OCI-LY1 (cell line): ENCODE measurements at regions not wholly inside any gene's neighbourhood (a gene's known extent, or its start where the extent isn't known, plus 50 kb on each side); places are given as distances from the start of the nearest gene placed in this dataset.

ENCODE experiments used
- H2AFZ ChIP-seq: fragments of 200-600 bp; sonication (generic), shearing (Covaris generic); 2 replicates; pipeline ENCODE4 v1.6.0; 2014; ENCODE audit warnings: antibody characterized with exemption, mild to moderate bottlenecking, low read length
- H3F3A ChIP-seq: fragments of 200-600 bp; sonication (generic), shearing (Covaris generic); 2 replicates; pipeline ENCODE4 v1.6.0; 2014; ENCODE audit warnings: mild to moderate bottlenecking, antibody characterized with exemption, low read length, moderate library complexity; ENCODE audit not compliant: insufficient read depth
- H3K27ac ChIP-seq: fragments of 200-600 bp; sonication (generic); 2 replicates; pipeline ENCODE4 v1.5.1; 2014; ENCODE audit warnings: low read length, mixed run types, mild to moderate bottlenecking, low read depth; ENCODE audit not compliant: poor library complexity, severe bottlenecking
- H3K27me3 ChIP-seq: fragments of 200-600 bp; sonication (generic); 2 replicates; pipeline ENCODE4 v1.6.0; 2014; ENCODE audit warnings: antibody characterized with exemption, mild to moderate bottlenecking, low read length, moderate library complexity; ENCODE audit not compliant: insufficient read depth
- H3K36me3 ChIP-seq: fragments of 200-600 bp; sonication (generic); 2 replicates; pipeline ENCODE4 v1.6.1; 2014; ENCODE audit warnings: mild to moderate bottlenecking, antibody characterized with exemption, low read length, moderate library complexity, mixed read lengths; ENCODE audit not compliant: insufficient read depth
- H3K4me1 ChIP-seq: fragments of 200-600 bp; sonication (generic); 2 replicates; pipeline ENCODE4 v1.5.1; 2014; ENCODE audit warnings: mild to moderate bottlenecking, low read length, moderate library complexity; ENCODE audit not compliant: insufficient read depth, severe bottlenecking
- H3K4me2 ChIP-seq: fragments of 200-600 bp; sonication (generic), shearing (Covaris generic); 2 replicates; pipeline ENCODE4 v1.6.1; 2014; ENCODE audit warnings: low read length
- H3K4me3 ChIP-seq: fragments of 200-600 bp; sonication (generic); 2 replicates; pipeline ENCODE4 v1.5.1; 2014; ENCODE audit warnings: low read length, low read depth, mild to moderate bottlenecking, mixed read lengths; ENCODE audit not compliant: poor library complexity, severe bottlenecking
- H3K79me2 ChIP-seq: fragments of 200-600 bp; shearing (Covaris generic); 2 replicates; pipeline ENCODE4 v1.6.1; 2016; ENCODE audit warnings: mixed run types, low read length, mixed read lengths; ENCODE audit not compliant: insufficient read depth
- H3K9ac ChIP-seq: fragments of 200-600 bp; sonication (generic), shearing (Covaris generic); 2 replicates; pipeline ENCODE4 v1.6.1; 2014; ENCODE audit warnings: mild to moderate bottlenecking, low read length, mixed read lengths
- H3K9me2 ChIP-seq: fragments of 200-600 bp; sonication (generic), shearing (Covaris generic); 2 replicates; pipeline ENCODE4 v1.6.1; 2014; ENCODE audit warnings: low read depth, mild to moderate bottlenecking, low read length, mixed read lengths
- H3K9me3 ChIP-seq: fragments of 200-600 bp; shearing (Covaris generic); 2 replicates; pipeline ENCODE4 v1.6.1; 2014; ENCODE audit warnings: low read length, mixed read lengths
- H4K20me1 ChIP-seq: fragments of 200-600 bp; sonication (generic), shearing (Covaris generic); 2 replicates; pipeline ENCODE4 v1.6.0; 2016; ENCODE audit warnings: mild to moderate bottlenecking, low read length; ENCODE audit not compliant: insufficient read depth
- EZH2 ChIP-seq: fragments of 200-600 bp; sonication (generic), shearing (Covaris generic); IDR thresholded peaks from 2 replicates; pipeline ENCODE4 v1.8.0; 2017; ENCODE audit warnings: borderline replicate concordance, mixed run types, mild to moderate bottlenecking, antibody characterized with exemption, low read length, moderate library complexity, mixed read lengths
- TF ChIP-seq, protein P1 (sequence below): fragments of 200-600 bp; sonication (generic), shearing (Covaris generic); IDR thresholded peaks from 2 replicates; pipeline ENCODE4 v1.5.1; 2017; ENCODE audit warnings: mild to moderate bottlenecking, antibody characterized with exemption, low read length, moderate library complexity, mixed read lengths

DNA sequence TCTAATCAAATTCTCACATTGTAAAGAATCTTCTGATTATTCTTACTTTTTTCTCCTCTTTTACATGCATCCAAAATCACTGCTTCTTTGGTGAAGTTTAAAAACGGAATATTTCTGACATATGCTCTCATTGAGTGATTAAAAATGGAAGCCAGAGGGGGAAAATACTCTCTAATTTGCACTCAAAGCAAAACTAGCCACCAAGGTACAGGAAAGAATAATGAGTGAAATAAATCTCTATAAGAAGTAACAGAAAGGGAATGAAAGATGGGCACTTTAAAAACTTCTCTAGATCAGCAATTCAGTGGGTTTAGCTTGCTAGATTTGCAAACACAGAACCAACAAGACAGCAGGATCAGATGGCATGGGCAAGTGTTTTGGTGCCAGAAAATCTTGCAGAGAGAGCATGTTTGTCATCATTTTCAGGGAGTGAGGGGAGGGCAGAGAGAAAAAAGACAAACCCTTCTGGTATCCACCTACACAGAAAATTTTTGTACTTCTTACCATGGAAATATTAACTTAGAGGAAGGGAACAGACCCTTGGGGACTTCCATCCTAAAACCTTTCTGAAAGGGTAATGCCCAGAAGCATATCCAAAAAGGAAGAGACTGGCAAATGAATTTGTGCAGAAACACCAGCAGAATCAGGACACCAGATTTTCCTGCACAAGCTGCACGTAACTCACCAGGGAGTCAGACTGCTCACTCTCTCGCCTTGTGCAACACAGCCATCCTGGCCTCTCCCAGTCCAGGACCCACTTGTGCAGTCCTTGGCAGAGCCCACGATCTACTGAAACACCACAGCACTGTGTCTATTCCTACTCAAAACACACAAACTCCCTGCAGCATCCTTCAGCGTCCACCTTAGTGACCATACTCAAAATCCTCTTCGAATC lies 270.2 kb upstream of the PRDM1 start:
- no peak overlapping the region for H3K4me2 ChIP-seq
- H3K27ac ChIP-seq = no peak overlapping the region
- H3K79me2 ChIP-seq = no peaks in the 10 kb centered on the region
- no peak for TF ChIP-seq EZH2
- TF ChIP-seq, protein P1, sequence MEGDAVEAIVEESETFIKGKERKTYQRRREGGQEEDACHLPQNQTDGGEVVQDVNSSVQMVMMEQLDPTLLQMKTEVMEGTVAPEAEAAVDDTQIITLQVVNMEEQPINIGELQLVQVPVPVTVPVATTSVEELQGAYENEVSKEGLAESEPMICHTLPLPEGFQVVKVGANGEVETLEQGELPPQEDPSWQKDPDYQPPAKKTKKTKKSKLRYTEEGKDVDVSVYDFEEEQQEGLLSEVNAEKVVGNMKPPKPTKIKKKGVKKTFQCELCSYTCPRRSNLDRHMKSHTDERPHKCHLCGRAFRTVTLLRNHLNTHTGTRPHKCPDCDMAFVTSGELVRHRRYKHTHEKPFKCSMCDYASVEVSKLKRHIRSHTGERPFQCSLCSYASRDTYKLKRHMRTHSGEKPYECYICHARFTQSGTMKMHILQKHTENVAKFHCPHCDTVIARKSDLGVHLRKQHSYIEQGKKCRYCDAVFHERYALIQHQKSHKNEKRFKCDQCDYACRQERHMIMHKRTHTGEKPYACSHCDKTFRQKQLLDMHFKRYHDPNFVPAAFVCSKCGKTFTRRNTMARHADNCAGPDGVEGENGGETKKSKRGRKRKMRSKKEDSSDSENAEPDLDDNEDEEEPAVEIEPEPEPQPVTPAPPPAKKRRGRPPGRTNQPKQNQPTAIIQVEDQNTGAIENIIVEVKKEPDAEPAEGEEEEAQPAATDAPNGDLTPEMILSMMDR = no peak
- H3K9me3 ChIP-seq = no peaks in the 10 kb centered on the region
- H3K27me3 ChIP-seq = no peaks in the 10 kb centered on the region
- no peaks in the 10 kb centered on the region for H3F3A ChIP-seq
- no peak overlapping the region for H2AFZ ChIP-seq
- no peaks in the 10 kb centered on the region for H4K20me1 ChIP-seq
- H3K9me2 ChIP-seq = no peaks in the 10 kb centered on the region
- no peaks in the 10 kb centered on the region for H3K36me3 ChIP-seq
- H3K4me3 ChIP-seq = no peak overlapping the region
- H3K4me1 ChIP-seq = no peaks in the 10 kb centered on the region
- H3K9ac ChIP-seq = no peak overlapping the region

DNA sequence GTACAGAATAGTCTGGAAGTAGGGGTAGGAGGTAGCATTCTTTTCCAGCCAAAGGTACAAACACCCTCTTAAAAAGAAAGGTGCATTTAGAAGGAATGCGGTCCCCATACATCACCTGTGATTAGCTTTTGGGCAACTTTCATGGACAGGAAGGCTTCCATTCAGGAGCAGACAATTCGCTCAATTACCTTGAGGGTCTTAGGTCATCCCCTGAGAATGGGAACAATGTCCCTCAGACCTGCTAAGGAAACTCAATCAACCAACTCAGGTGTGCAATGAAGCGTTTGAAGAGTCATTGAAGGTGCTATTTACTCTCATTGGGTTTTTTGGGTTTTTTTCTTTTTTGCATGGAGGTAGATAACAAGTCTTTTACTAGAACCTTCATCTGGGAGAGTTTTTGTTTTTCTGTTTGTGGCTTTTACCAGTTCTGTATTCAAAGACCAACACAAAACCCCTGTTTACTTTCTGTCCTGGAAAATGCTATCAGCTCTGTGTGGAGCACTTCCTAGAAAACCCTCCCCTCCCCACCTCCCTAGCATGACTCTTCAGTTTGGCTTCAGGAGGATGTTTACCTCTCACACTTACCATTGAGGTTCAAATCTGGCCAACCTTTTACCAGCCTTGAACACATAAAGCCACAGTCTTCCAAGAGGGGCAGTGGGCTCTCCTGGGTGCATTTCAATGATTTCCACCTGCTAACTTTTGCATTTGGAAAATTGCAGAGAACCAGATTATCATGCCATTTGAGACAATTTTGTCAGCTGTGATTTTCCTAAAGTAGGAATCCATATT lies 271.2 kb upstream of the PRDM1 start:
- H3K4me1 ChIP-seq = no peaks in the 10 kb centered on the region
- no peak overlapping the region for H3K27ac ChIP-seq
- H3K79me2 ChIP-seq = no peaks in the 10 kb centered on the region
- TF ChIP-seq, protein P1 = no peak
- no peak for TF ChIP-seq EZH2
- no peak overlapping the region for H3K9ac ChIP-seq
- no peaks in the 10 kb centered on the region for H3F3A ChIP-seq
- H4K20me1 ChIP-seq = no peaks in the 10 kb centered on the region
- no peak overlapping the region for H3K4me2 ChIP-seq
- no peaks in the 10 kb centered on the region for H3K9me3 ChIP-seq
- H3K9me2 ChIP-seq = no peaks in the 10 kb centered on the region
- no peak overlapping the region for H3K4me3 ChIP-seq
- no peaks in the 10 kb centered on the region for H3K27me3 ChIP-seq
- H2AFZ ChIP-seq = no peak overlapping the region
- no peaks in the 10 kb centered on the region for H3K36me3 ChIP-seq

DNA sequence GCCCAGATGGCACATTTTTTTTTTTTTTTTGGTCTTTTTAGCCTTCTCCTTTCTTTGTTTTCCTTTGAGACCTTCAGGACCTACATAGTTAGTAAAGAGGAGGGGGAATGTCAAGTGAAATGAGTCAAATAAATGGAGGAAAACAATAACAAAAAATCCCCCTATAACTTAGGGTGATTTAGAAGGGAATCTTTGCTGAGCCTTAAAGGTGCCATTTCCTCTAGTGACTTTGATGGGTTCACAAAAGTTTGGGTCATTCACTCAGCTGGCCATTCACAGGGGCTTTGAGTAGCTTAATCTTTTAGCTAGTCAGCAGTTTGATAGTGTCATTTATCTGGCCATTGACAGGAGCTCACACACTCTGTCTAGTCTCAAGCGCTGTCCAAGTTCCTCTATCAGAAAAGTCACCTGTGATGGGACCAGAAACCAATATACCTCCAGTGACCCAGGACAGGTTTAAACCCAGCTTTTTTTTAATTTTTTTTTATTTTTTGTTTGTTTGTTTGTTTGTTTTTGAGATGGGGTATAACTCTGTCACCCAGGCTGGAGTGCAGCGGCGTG lies 275.1 kb upstream of the PRDM1 start:
- H3K4me1 ChIP-seq = no peaks in the 10 kb centered on the region
- H3K27me3 ChIP-seq = no peaks in the 10 kb centered on the region
- no peaks in the 10 kb centered on the region for H3K9me3 ChIP-seq
- no peaks in the 10 kb centered on the region for H3K36me3 ChIP-seq
- no peak overlapping the region for H3K27ac ChIP-seq
- H3K4me2 ChIP-seq = no peak overlapping the region
- no peaks in the 10 kb centered on the region for H3K9me2 ChIP-seq
- H3F3A ChIP-seq = no peaks in the 10 kb centered on the region
- H3K4me3 ChIP-seq = no peak overlapping the region
- TF ChIP-seq, protein P1 = no peak
- TF ChIP-seq EZH2 = no peak
- H3K9ac ChIP-seq = no peak overlapping the region
- H2AFZ ChIP-seq = no peak overlapping the region
- no peaks in the 10 kb centered on the region for H3K79me2 ChIP-seq
- H4K20me1 ChIP-seq = no peaks in the 10 kb centered on the region
